ENCODE measurements at regions not wholly inside any gene's neighbourhood (a gene's known extent, or its start where the extent isn't known, plus 50 kb on each side); places are given as distances from the start of the nearest gene placed in this dataset.

- TF ChIP-seq CTCF (IDR thresholded peaks at IDR 0.05 in 4 of 5, conservative IDR thresholded peaks at IDR 0.05 in 1 of 5) (no peak), POLR2A (IDR thresholded peaks at IDR 0.05) (no peak)
Observed at GRCh38 chr3:83813176-83813575, 1145.6 kb upstream of the CADM2 start.

Measured in gastrocnemius medialis (tissue), 4 donors.